ENCODE measurements at regions not wholly inside any gene's neighbourhood (a gene's known extent, or its start where the extent isn't known, plus 50 kb on each side); places are given as distances from the start of the nearest gene placed in this dataset.
"Not testable (repeated sequence)": the region's sequence is repeated elsewhere in the genome, so short reads cannot be mapped to it uniquely, and the experiment has no call there.

- TF ChIP-seq CTCF (conservative IDR thresholded peaks at IDR 0.05; ENCODE audit: low read depth, low read length) = no peak
- Histone ChIP-seq H3K27ac (no peak overlapping the region), H3K27me3 (ENCODE audit: insufficient read depth, low read depth) (no peaks in the 10 kb centered on the region), H3K4me3 (IDR thresholded peaks at IDR 0.05; ENCODE audit: insufficient read depth, low read depth, low read length) (no peak overlapping the region), H3K79me2 (ENCODE audit: insufficient read depth, low read depth) (no peaks in the 10 kb centered on the region), H3K36me3 (ENCODE audit: insufficient read depth) (no peaks in the 10 kb centered on the region), H2AFZ (ENCODE audit: low read depth) (no peak overlapping the region), H3K4me2 (no peak overlapping the region), H4K20me1 (ENCODE audit: insufficient read depth) (no peaks in the 10 kb centered on the region), H3K4me1 (ENCODE audit: low read depth, poor library complexity, severe bottlenecking) (no peaks in the 10 kb centered on the region), H3K9ac (no peak overlapping the region)
Observed at GRCh38 chr2:242075168-242075567, 205.6 kb downstream of the RTP5 start.

- Histone ChIP-seq H3K27me3 (ENCODE audit: insufficient read depth, low read depth) (no peaks in the 10 kb centered on the region), H3K9ac (no peak overlapping the region), H3K4me2 (no peak overlapping the region), H3K4me3 (IDR thresholded peaks at IDR 0.05; ENCODE audit: insufficient read depth, low read depth, low read length) (no peak overlapping the region), H3K79me2 (ENCODE audit: insufficient read depth, low read depth) (no peaks in the 10 kb centered on the region), H3K4me1 (ENCODE audit: low read depth, poor library complexity, severe bottlenecking) (no peaks in the 10 kb centered on the region), H3K27ac (no peak overlapping the region), H4K20me1 (ENCODE audit: insufficient read depth) (no peaks in the 10 kb centered on the region), H3K36me3 (ENCODE audit: insufficient read depth) (no peaks in the 10 kb centered on the region), H2AFZ (ENCODE audit: low read depth) (no peak overlapping the region)
- no peak for TF ChIP-seq CTCF (conservative IDR thresholded peaks at IDR 0.05; ENCODE audit: low read depth, low read length)
Observed at GRCh38 chr2:242075696-242076095, 206.2 kb downstream of the RTP5 start.

DNA sequence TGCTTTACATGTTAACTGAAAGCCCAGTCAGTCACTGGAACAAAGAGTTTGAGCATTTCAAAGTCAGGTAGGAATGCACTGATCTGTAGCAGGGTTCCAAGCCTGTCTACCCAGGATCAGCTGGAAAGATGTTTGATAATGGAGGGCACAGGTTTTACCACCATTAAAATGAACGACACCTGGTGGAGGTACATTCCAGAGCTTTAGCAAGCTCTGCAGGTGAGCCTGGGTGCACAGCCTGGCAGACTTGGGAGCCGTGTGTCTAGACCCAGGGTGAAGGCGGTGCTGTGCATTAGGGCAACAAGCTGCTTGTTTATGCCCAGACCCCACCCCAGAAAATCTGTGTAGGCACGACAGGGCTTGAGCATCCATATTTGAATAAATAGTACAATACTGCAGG lies 206.7 kb downstream of the RTP5 start:
- not testable (repeated sequence) for H3K27ac ChIP-seq; H3K79me2 ChIP-seq (ENCODE audit: insufficient read depth, low read depth); H4K20me1 ChIP-seq (ENCODE audit: insufficient read depth); H3K36me3 ChIP-seq (ENCODE audit: insufficient read depth); H3K4me1 ChIP-seq (ENCODE audit: low read depth, poor library complexity, severe bottlenecking); H3K4me3 ChIP-seq (IDR thresholded peaks at IDR 0.05; ENCODE audit: insufficient read depth, low read depth, low read length); H3K9ac ChIP-seq; H2AFZ ChIP-seq (ENCODE audit: low read depth); H3K4me2 ChIP-seq; H3K27me3 ChIP-seq (ENCODE audit: insufficient read depth, low read depth)

DNA sequence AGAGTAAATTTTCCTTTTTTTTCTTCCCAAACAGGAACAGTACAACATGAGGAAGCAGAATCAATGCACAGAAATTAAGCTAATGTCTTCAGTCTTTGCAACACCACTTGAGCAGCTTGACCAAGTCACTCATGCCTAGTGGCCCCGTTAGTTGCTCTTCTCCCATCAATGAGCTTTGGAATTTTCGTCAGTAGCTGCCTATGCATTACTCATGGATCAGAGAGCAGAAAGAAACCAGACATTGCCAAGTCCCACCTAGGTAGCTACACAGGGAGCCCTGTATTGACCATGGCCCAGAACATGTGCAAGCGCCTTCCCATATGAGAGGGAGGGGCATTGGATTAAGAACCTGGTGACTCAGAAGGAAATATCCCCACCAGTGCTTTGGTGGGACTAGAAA lies 208.9 kb downstream of the RTP5 start:
- not testable (repeated sequence) for H3K27ac ChIP-seq; H4K20me1 ChIP-seq (ENCODE audit: insufficient read depth); H3K4me1 ChIP-seq (ENCODE audit: low read depth, poor library complexity, severe bottlenecking); H3K4me3 ChIP-seq (IDR thresholded peaks at IDR 0.05; ENCODE audit: insufficient read depth, low read depth, low read length); H3K79me2 ChIP-seq (ENCODE audit: insufficient read depth, low read depth); H3K27me3 ChIP-seq (ENCODE audit: insufficient read depth, low read depth); H3K9ac ChIP-seq; H3K4me2 ChIP-seq; H3K36me3 ChIP-seq (ENCODE audit: insufficient read depth); H2AFZ ChIP-seq (ENCODE audit: low read depth)

- H4K20me1 ChIP-seq (ENCODE audit: insufficient read depth) = not testable (repeated sequence)
Observed at GRCh38 chr2:242079792-242080191, 210.3 kb downstream of the RTP5 start.

DNA sequence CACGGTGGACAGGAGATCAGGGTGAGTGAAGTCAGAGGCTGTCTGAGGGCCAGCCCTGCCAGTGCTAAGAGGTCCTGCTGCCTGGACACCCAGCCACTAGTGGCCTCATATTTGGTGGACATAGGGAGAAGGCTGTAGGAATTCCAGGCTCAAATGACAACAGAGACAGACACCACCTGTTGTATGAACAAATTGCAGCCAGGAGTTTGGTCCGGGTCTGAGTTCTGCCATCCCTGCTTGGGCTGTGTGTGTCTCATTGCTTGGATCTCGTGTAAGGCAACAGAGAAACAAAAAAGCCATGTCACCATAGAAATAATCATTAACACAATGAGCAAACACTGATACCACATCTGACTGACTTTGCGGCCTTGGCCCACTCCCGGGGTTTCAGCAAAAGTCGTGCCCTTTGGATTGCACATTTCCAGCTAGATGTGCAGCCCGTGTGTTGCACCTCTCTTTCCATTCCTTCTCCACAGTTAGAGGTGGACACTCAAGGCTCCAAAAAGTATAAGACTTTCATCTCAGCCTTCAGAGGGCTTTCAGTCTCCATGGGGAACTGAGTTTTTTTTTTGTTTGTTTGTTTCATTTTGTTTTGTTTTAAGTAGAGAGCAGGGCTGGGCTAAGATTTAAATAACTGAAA lies 211.2 kb downstream of the RTP5 start:
- not testable (repeated sequence) for H3K79me2 ChIP-seq (ENCODE audit: insufficient read depth, low read depth); H3K4me1 ChIP-seq (ENCODE audit: low read depth, poor library complexity, severe bottlenecking); H3K4me2 ChIP-seq; H3K4me3 ChIP-seq (IDR thresholded peaks at IDR 0.05; ENCODE audit: insufficient read depth, low read depth, low read length); H4K20me1 ChIP-seq (ENCODE audit: insufficient read depth); H3K9ac ChIP-seq; H3K27ac ChIP-seq; H2AFZ ChIP-seq (ENCODE audit: low read depth); H3K36me3 ChIP-seq (ENCODE audit: insufficient read depth); H3K27me3 ChIP-seq (ENCODE audit: insufficient read depth, low read depth)

More at GRCh38 chr2:242079792-242080191, 210.3 kb downstream of the RTP5 start:
- not testable (repeated sequence) for H3K27ac ChIP-seq; H2AFZ ChIP-seq (ENCODE audit: low read depth); H3K27me3 ChIP-seq (ENCODE audit: insufficient read depth, low read depth); H3K79me2 ChIP-seq (ENCODE audit: insufficient read depth, low read depth); H3K36me3 ChIP-seq (ENCODE audit: insufficient read depth); H3K9ac ChIP-seq; H3K4me1 ChIP-seq (ENCODE audit: low read depth, poor library complexity, severe bottlenecking); H3K4me2 ChIP-seq; H3K4me3 ChIP-seq (IDR thresholded peaks at IDR 0.05; ENCODE audit: insufficient read depth, low read depth, low read length)

- H3K36me3 ChIP-seq (ENCODE audit: insufficient read depth); H3K4me2 ChIP-seq; H3K79me2 ChIP-seq (ENCODE audit: insufficient read depth, low read depth); H3K9ac ChIP-seq; H3K27me3 ChIP-seq (ENCODE audit: insufficient read depth, low read depth); H3K27ac ChIP-seq; H3K4me3 ChIP-seq (IDR thresholded peaks at IDR 0.05; ENCODE audit: insufficient read depth, low read depth, low read length); H4K20me1 ChIP-seq (ENCODE audit: insufficient read depth); H2AFZ ChIP-seq (ENCODE audit: low read depth): not testable (repeated sequence)
- peaks cover 14% of the 10 kb centered on the region for H3K4me1 ChIP-seq (ENCODE audit: low read depth, poor library complexity, severe bottlenecking)
Observed at GRCh38 chr2:242084034-242084433, 214.5 kb downstream of the RTP5 start.

- H3K4me2 ChIP-seq; H4K20me1 ChIP-seq (ENCODE audit: insufficient read depth); H3K36me3 ChIP-seq (ENCODE audit: insufficient read depth); H3K79me2 ChIP-seq (ENCODE audit: insufficient read depth, low read depth); H3K27me3 ChIP-seq (ENCODE audit: insufficient read depth, low read depth); H2AFZ ChIP-seq (ENCODE audit: low read depth); H3K27ac ChIP-seq; H3K9ac ChIP-seq; H3K4me3 ChIP-seq (IDR thresholded peaks at IDR 0.05; ENCODE audit: insufficient read depth, low read depth, low read length): not testable (repeated sequence)
- peaks cover 21% of the 10 kb centered on the region for H3K4me1 ChIP-seq (ENCODE audit: low read depth, poor library complexity, severe bottlenecking)
Observed at GRCh38 chr2:242085024-242085674, 215.6 kb downstream of the RTP5 start.
